Spleen (tissue), 7 donors: ENCODE measurements at regions not wholly inside any gene's neighbourhood (a gene's known extent, or its start where the extent isn't known, plus 50 kb on each side); places are given as distances from the start of the nearest gene placed in this dataset.
"Not testable (repeated sequence)": the region's sequence is repeated elsewhere in the genome, so short reads cannot be mapped to it uniquely, and the experiment has no call there.

Experiments
- POLR2A ChIP-seq, 3 donors: fragments of 450-650 bp; IDR thresholded peaks; one replicate each; pipeline ENCODE4 v1.5.1; 2017; ENCODE audit warnings: antibody characterized with exemption in 3 of 3, mild to moderate bottlenecking in 1 of 3
- POLR2AphosphoS5 ChIP-seq, 3 donors: sonication (generic); formaldehyde crosslinking; IDR thresholded peaks; one replicate each; pipeline ENCODE4 v1.5.1; 2017; ENCODE audit warnings: antibody characterized with exemption in 3 of 3
- TF ChIP-seq, protein P1 (sequence below), 11 experiments: fragments of 200-600 bp in 7 of 11; fragments of 450-650 bp in 4 of 11; sonication (generic) in 4 of 11; IDR thresholded peaks in 8 of 11; conservative IDR thresholded peaks in 3 of 11; 1 replicate in 7 of 11; 2 replicates in 4 of 11; pipeline versions ENCODE4 v1.4.0 to v1.8.0; 2016 to 2021; ENCODE audit warnings: antibody characterized with exemption in 11 of 11, inconsistent platforms in 4 of 11, mild to moderate bottlenecking in 1 of 11
- donor health status: DM: no; HTN: no; CAD: no; lungs with moderate emphysema.
- donor health status: DM: no; HTN: no; CAD: no.
- donor health status: DM: no; HTN: no; CAD: no.

- TF ChIP-seq, protein P1, sequence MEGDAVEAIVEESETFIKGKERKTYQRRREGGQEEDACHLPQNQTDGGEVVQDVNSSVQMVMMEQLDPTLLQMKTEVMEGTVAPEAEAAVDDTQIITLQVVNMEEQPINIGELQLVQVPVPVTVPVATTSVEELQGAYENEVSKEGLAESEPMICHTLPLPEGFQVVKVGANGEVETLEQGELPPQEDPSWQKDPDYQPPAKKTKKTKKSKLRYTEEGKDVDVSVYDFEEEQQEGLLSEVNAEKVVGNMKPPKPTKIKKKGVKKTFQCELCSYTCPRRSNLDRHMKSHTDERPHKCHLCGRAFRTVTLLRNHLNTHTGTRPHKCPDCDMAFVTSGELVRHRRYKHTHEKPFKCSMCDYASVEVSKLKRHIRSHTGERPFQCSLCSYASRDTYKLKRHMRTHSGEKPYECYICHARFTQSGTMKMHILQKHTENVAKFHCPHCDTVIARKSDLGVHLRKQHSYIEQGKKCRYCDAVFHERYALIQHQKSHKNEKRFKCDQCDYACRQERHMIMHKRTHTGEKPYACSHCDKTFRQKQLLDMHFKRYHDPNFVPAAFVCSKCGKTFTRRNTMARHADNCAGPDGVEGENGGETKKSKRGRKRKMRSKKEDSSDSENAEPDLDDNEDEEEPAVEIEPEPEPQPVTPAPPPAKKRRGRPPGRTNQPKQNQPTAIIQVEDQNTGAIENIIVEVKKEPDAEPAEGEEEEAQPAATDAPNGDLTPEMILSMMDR (IDR thresholded peaks at IDR 0.05 in 8 of 11, conservative IDR thresholded peaks at IDR 0.05 in 3 of 11) = not testable (repeated sequence)
- not testable (repeated sequence) for TF ChIP-seq POLR2AphosphoS5, POLR2A (IDR thresholded peaks at IDR 0.05)
These were observed 61.7 kb upstream of the DLG1 start for GRCh38 chr3:197360095-197360494.
